SK-N-SH treated with all-trans-retinoic acid at 6 μM for 48 hours (cell line): ENCODE measurements at regions not wholly inside any gene's neighbourhood (a gene's known extent, or its start where the extent isn't known, plus 50 kb on each side); places are given as distances from the start of the nearest gene placed in this dataset.

ENCODE experiments used
- ATAC-seq: fragments of 200-7000 bp; cut with Tn5 transposase; 3 replicates; pipeline ENCODE4 v1.9.1; 2020; ENCODE audit warnings: mild to moderate bottlenecking, moderate library complexity
- ARNTL ChIP-seq: fragments of 450-650 bp; formaldehyde crosslinking; IDR thresholded peaks from 2 replicates; pipeline ENCODE4 v1.5.0; 2020; ENCODE audit warnings: low read depth, mild to moderate bottlenecking, moderate library complexity, borderline replicate concordance
- BACH2 ChIP-seq: fragments of 250-450 bp; sonication (Bioruptor Pico); IDR thresholded peaks from 2 replicates; pipeline ENCODE4 v1.9.0; 2021; ENCODE audit warnings: mild to moderate bottlenecking, borderline replicate concordance
- CSDC2 ChIP-seq: fragments of 250-450 bp; sonication (Bioruptor Pico); IDR thresholded peaks from 2 replicates; pipeline ENCODE4 v1.5.0; 2020; ENCODE audit warnings: mild to moderate bottlenecking, moderate library complexity
- ESRRG ChIP-seq: fragments of 250-450 bp; sonication (Bioruptor Pico); IDR thresholded peaks from 2 replicates; pipeline ENCODE4 v1.6.1; 2021; ENCODE audit warnings: mild to moderate bottlenecking
- GLIS3 ChIP-seq: fragments of 250-450 bp; sonication (Bioruptor Pico); IDR thresholded peaks from 2 replicates; pipeline ENCODE4 v1.5.0; 2020; ENCODE audit warnings: mild to moderate bottlenecking, moderate library complexity
- ISL1 ChIP-seq: fragments of 250-450 bp; sonication (Bioruptor Pico); IDR thresholded peaks from 2 replicates; pipeline ENCODE4 v2.1.2; 2022; ENCODE audit warnings: mild to moderate bottlenecking, moderate library complexity
- OSR1 ChIP-seq: fragments of 250-450 bp; sonication (Bioruptor Pico); IDR thresholded peaks from 2 replicates; pipeline ENCODE4 v1.8.0; 2022; ENCODE audit warnings: moderate library complexity, mild to moderate bottlenecking, inconsistent platforms
- PPARA ChIP-seq: fragments of 250-450 bp; sonication (Bioruptor Pico); IDR thresholded peaks from 2 replicates; pipeline ENCODE4 v1.5.0; 2020; ENCODE audit warnings: mild to moderate bottlenecking, borderline replicate concordance
- SNAI2 ChIP-seq: fragments of 250-450 bp; sonication (Bioruptor Pico); IDR thresholded peaks from 2 replicates; pipeline ENCODE4 v1.5.0; 2020; ENCODE audit warnings: mild to moderate bottlenecking, moderate library complexity
- TCF4 ChIP-seq: fragments of 250-450 bp; sonication (Bioruptor Pico); IDR thresholded peaks from 2 replicates; pipeline ENCODE4 v1.8.0; 2021; ENCODE audit warnings: mild to moderate bottlenecking, moderate library complexity, borderline replicate concordance
- TOX ChIP-seq: fragments of 250-450 bp; sonication (Bioruptor Pico); IDR thresholded peaks from 2 replicates; pipeline ENCODE4 v1.8.0; 2021; ENCODE audit warnings: mild to moderate bottlenecking, moderate library complexity, borderline replicate concordance
- ZC3H10 ChIP-seq: fragments of 250-450 bp; sonication (Bioruptor Pico); IDR thresholded peaks from 2 replicates; pipeline ENCODE4 v1.5.1; 2021; ENCODE audit warnings: mild to moderate bottlenecking, moderate library complexity
- ZFP3 ChIP-seq: fragments of 250-450 bp; sonication (Bioruptor Pico); IDR thresholded peaks from 2 replicates; pipeline ENCODE4 v1.5.0; 2020; ENCODE audit warnings: mild to moderate bottlenecking, moderate library complexity
- ZNF565 ChIP-seq: fragments of 450-650 bp; formaldehyde crosslinking; conservative IDR thresholded peaks from 2 replicates; pipeline ENCODE4 v1.5.0; 2020; ENCODE audit warnings: low read depth, mild to moderate bottlenecking, moderate library complexity
- ZNF70 ChIP-seq: fragments of 450-650 bp; formaldehyde crosslinking; IDR thresholded peaks from 2 replicates; pipeline ENCODE4 v1.5.0; 2020; ENCODE audit warnings: mild to moderate bottlenecking, moderate library complexity
- ZNF8 ChIP-seq: fragments of 450-650 bp; formaldehyde crosslinking; IDR thresholded peaks from 2 replicates; pipeline ENCODE4 v1.5.0; 2020; ENCODE audit warnings: mild to moderate bottlenecking, moderate library complexity
- TF ChIP-seq, protein P1 (sequence below): fragments of 250-450 bp; sonication (Bioruptor Pico); IDR thresholded peaks from 2 replicates; pipeline ENCODE4 v1.8.0; 2020; ENCODE audit warnings: mild to moderate bottlenecking, moderate library complexity, borderline replicate concordance
- TF ChIP-seq, protein P2 (sequence below): fragments of 250-450 bp; sonication (Bioruptor Pico); IDR thresholded peaks from 2 replicates; pipeline ENCODE4 v1.5.0; 2020; ENCODE audit warnings: mild to moderate bottlenecking, moderate library complexity
- TF ChIP-seq, protein P3 (sequence below): fragments of 250-450 bp; sonication (Bioruptor Pico); IDR thresholded peaks from 2 replicates; pipeline ENCODE4 v1.8.0; 2021; ENCODE audit warnings: low read depth, mild to moderate bottlenecking, moderate library complexity, borderline replicate concordance
- TF ChIP-seq, protein P4 (sequence below): fragments of 250-450 bp; sonication (Bioruptor Pico); IDR thresholded peaks from 2 replicates; pipeline ENCODE4 v1.5.1; 2021; ENCODE audit warnings: mild to moderate bottlenecking, moderate library complexity

DNA sequence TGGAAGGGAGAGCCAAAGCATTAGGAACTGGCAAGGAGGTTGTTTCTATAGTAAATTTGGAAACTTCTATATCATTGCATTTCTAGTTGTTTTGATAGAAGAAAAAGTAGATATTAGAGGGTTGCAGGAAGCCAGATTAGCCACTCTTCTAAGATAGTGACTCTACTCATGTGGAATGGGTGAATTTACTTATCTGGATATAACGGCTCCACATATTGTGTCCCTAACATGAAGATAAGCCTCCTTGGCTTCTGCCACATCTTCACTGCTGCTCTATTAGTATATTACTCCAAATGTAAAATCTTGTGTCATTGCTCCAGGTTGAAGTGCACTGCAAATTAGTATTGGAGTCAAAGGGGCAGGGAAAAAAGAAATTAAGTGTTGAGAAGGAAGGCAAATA, 283.3 kb downstream of the CASP12 start:
- ATAC-seq, result no peak
- no peak for TF ChIP-seq CSDC2 (CRISPR knock-in tag)
- TF ChIP-seq, protein P1, sequence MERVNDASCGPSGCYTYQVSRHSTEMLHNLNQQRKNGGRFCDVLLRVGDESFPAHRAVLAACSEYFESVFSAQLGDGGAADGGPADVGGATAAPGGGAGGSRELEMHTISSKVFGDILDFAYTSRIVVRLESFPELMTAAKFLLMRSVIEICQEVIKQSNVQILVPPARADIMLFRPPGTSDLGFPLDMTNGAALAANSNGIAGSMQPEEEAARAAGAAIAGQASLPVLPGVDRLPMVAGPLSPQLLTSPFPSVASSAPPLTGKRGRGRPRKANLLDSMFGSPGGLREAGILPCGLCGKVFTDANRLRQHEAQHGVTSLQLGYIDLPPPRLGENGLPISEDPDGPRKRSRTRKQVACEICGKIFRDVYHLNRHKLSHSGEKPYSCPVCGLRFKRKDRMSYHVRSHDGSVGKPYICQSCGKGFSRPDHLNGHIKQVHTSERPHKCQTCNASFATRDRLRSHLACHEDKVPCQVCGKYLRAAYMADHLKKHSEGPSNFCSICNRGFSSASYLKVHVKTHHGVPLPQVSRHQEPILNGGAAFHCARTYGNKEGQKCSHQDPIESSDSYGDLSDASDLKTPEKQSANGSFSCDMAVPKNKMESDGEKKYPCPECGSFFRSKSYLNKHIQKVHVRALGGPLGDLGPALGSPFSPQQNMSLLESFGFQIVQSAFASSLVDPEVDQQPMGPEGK, result no peak
- TF ChIP-seq, protein P2, sequence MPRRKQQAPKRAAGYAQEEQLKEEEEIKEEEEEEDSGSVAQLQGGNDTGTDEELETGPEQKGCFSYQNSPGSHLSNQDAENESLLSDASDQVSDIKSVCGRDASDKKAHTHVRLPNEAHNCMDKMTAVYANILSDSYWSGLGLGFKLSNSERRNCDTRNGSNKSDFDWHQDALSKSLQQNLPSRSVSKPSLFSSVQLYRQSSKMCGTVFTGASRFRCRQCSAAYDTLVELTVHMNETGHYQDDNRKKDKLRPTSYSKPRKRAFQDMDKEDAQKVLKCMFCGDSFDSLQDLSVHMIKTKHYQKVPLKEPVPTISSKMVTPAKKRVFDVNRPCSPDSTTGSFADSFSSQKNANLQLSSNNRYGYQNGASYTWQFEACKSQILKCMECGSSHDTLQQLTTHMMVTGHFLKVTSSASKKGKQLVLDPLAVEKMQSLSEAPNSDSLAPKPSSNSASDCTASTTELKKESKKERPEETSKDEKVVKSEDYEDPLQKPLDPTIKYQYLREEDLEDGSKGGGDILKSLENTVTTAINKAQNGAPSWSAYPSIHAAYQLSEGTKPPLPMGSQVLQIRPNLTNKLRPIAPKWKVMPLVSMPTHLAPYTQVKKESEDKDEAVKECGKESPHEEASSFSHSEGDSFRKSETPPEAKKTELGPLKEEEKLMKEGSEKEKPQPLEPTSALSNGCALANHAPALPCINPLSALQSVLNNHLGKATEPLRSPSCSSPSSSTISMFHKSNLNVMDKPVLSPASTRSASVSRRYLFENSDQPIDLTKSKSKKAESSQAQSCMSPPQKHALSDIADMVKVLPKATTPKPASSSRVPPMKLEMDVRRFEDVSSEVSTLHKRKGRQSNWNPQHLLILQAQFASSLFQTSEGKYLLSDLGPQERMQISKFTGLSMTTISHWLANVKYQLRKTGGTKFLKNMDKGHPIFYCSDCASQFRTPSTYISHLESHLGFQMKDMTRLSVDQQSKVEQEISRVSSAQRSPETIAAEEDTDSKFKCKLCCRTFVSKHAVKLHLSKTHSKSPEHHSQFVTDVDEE (CRISPR knock-in tag), result no peak
- no peak for TF ChIP-seq ZNF8 (CRISPR knock-in tag)
- TF ChIP-seq, protein P3, sequence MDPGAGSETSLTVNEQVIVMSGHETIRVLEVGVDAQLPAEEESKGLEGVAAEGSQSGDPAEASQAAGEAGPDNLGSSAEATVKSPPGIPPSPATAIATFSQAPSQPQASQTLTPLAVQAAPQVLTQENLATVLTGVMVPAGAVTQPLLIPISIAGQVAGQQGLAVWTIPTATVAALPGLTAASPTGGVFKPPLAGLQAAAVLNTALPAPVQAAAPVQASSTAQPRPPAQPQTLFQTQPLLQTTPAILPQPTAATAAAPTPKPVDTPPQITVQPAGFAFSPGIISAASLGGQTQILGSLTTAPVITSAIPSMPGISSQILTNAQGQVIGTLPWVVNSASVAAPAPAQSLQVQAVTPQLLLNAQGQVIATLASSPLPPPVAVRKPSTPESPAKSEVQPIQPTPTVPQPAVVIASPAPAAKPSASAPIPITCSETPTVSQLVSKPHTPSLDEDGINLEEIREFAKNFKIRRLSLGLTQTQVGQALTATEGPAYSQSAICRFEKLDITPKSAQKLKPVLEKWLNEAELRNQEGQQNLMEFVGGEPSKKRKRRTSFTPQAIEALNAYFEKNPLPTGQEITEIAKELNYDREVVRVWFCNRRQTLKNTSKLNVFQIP (CRISPR knock-in tag), result no peak
- no peak for TF ChIP-seq ZC3H10 (CRISPR knock-in tag)
- TF ChIP-seq, all 23 proteins: peak for 0

DNA sequence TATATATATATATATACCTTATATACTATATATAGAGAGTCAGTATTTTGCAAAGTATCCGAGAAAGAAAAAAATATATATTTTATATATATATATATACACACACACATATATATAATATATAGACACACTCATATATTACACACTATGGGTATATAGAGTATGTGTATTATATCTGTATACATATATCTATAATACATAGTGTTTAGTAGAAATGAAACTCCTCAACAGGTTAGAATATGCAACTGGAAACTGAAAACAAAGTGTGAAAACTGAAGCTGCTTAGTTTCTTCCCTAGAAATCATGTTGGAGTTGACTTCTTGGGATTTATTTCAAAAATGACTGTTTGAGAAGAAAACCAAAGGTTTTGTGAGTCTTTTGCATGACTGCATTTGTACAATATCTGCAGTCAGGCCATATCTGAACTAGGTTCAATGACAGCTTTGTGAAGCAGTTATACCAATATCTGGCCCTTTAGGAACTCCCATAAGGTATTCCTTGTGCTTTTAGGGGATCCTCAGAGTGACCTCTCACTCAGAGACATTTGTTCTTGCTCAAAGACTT, 284.1 kb downstream of the CASP12 start:
- no peak for ATAC-seq
- TF ChIP-seq TOX, result no peak

DNA sequence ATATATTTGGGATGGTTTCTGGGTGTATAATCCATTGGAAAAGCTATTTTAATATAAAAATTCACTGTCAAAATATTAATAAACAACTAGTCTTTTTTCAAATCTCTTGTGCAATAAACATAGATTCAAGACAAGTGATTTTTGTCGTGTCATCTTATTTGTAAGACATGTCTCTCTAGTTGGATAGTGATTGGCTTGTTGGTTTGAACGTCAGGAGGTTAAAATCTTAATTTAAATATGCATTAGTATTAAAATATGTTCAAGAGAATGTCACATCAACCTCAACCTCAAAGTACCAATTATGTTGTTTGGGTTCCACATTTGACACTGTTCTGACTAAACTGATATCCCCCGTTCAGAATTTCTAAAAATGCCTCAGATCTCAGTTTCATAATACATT, 287.6 kb downstream of the CASP12 start:
- ATAC-seq, result no peak
- TF ChIP-seq ARNTL (CRISPR knock-in tag), result no peak
- TF ChIP-seq, protein P1, result no peak
- no peak for TF ChIP-seq ZNF8 (CRISPR knock-in tag)
- TF ChIP-seq ZNF70 (CRISPR knock-in tag), result no peak
- no peak for TF ChIP-seq PPARA (CRISPR knock-in tag)
- TF ChIP-seq, protein P4, sequence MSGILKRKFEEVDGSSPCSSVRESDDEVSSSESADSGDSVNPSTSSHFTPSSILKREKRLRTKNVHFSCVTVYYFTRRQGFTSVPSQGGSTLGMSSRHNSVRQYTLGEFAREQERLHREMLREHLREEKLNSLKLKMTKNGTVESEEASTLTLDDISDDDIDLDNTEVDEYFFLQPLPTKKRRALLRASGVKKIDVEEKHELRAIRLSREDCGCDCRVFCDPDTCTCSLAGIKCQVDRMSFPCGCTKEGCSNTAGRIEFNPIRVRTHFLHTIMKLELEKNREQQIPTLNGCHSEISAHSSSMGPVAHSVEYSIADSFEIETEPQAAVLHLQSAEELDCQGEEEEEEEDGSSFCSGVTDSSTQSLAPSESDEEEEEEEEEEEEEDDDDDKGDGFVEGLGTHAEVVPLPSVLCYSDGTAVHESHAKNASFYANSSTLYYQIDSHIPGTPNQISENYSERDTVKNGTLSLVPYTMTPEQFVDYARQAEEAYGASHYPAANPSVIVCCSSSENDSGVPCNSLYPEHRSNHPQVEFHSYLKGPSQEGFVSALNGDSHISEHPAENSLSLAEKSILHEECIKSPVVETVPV (CRISPR knock-in tag), result no peak
- no peak for TF ChIP-seq ZNF565 (CRISPR knock-in tag)
- no peak for TF ChIP-seq GLIS3
- TF ChIP-seq BACH2 (CRISPR knock-in tag), result no peak
- no peak for TF ChIP-seq TCF4 (CRISPR knock-in tag)
- no peak for TF ChIP-seq ISL1
- TF ChIP-seq, protein P2 (CRISPR knock-in tag), result no peak
- no peak for TF ChIP-seq ZC3H10 (CRISPR knock-in tag)
- TF ChIP-seq, protein P3 (CRISPR knock-in tag), result no peak
- no peak for TF ChIP-seq ESRRG
- no peak for TF ChIP-seq OSR1 (CRISPR knock-in tag)
- TF ChIP-seq SNAI2, result no peak
- TF ChIP-seq TOX, result no peak
- no peak for TF ChIP-seq ZFP3 (CRISPR knock-in tag)
